Anterior cingulate cortex (tissue), 58 donors: ENCODE measurements at regions not wholly inside any gene's neighbourhood (a gene's known extent, or its start where the extent isn't known, plus 50 kb on each side); places are given as distances from the start of the nearest gene placed in this dataset.
"Not testable (repeated sequence)": the region's sequence is repeated elsewhere in the genome, so short reads cannot be mapped to it uniquely, and the experiment has no call there.

Source experiments
- DNase-seq, 58 donors: peaks; one replicate each; lab custom pipeline; 2025; lab: John Stamatoyannopoulos, UW

GRCh38 chr6:58342287-58342686 is 1024.9 kb downstream of the PRIM2 start:
- DNase-seq, result not testable (repeated sequence)

DNA sequence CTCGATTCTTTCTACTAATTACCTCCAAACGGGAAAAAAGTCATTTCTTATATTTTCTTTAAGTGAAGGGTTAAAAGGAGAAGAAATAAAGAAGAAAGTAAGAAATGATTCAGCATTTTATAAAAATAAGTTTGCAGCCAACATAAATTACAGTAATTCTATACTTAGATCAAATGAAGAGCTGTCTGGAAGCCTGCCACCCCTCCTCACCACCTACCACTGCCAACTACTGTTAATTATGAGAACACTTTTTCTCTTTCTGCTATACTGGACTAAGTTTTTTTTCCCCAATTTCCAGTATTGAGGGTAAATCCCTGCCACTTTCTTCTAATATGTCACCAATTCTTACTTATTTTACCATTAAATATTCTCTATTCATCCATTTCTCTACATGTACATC is 1030.1 kb downstream of the PRIM2 start:
- DNase-seq, result not testable (repeated sequence)

DNA sequence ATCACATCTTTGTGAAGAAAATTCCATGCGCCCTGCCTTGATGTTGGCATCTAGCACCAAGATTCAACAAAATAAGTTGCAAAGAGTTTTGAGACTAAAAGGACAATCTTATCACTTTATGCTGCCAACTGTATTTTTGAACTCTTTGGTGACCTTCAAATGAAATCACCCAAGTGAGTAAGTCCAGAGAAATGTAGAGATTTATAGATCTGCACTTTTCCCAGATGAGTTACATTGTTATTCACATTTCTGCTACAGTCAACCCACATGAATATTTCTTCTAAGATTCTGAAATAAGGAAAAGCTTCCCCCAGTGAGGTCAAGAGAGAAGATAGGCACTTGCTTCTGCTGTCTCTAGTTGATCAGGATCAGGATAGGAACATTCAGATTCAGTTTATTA is 1034.2 kb downstream of the PRIM2 start:
- not testable (repeated sequence) for DNase-seq

GRCh38 chr6:58358452-58358851 is 1041.0 kb downstream of the PRIM2 start:
- DNase-seq, result not testable (repeated sequence)

DNA sequence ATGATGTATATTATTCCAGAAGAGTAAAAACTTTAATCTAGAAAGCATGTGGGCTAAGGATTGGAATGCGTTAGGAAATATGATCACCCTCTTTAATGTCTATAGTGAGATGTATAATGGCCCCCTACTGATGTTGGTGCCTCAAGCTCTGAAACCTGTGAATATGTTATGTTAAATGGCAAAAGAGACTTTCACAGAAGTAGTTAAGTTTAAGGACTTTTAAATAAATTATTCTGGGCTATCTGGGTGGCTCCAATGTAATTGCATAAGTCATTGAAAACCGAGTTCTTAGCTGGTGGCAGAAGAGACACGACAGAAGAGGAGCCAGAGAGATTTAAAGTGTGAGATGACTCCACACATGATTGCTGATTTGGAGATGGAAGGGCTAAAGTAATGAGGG is 1048.4 kb downstream of the PRIM2 start:
- not testable (repeated sequence) for DNase-seq

DNA sequence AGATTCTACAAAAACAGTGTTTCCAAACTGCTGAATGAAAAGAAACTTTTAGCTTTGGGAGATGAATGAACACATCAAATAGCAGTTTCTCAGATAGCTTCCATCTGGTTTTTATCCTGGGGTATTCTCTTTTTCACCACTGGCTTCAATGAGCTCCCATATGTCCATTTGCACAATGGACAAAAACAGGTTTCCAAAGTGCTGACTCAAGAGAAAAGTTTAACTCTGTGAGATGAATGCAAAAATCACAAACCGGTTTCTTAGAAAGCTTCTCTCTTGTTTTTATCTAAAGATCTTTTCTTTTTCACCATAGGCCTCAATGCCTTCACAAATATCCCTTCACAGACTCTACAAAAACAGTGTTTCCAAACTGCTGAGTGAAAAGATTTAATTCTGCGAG is 1089.2 kb downstream of the PRIM2 start:
- DNase-seq, result not testable (repeated sequence)

DNA sequence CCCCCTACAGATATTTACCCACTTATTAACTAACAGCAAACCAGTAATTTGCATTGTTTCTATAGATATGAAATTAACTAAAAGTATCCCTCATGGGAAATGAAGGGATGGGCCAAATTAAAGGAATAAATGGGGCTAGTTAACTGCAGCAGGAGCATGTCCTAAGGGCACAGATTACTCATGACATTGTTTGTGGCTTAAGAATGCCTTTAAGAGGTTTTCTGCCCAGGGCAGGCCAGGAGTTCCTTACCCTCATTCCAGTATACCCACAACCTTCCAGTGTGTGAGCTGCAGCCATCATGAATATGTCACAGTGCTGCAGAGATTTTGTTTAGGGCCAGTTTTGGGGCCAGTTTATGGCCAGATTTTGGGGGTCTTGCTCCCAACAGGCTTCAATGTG is 1101.9 kb downstream of the PRIM2 start:
- no peak for DNase-seq
